GM08714 (cell line): ENCODE measurements at regions not wholly inside any gene's neighbourhood (a gene's known extent, or its start where the extent isn't known, plus 50 kb on each side); places are given as distances from the start of the nearest gene placed in this dataset.

Experiments
- H3K4me3 ChIP-seq: fragments of 200-500 bp; sonication (Bioruptor generic); 2 replicates; pipeline ENCODE4 v1.5.1; 2014; ENCODE audit warnings: mild to moderate bottlenecking, low read length, inconsistent platforms
- ZNF274 ChIP-seq: IDR thresholded peaks from 2 replicates; pipeline ENCODE4 v1.6.1; 2012; ENCODE audit warnings: mild to moderate bottlenecking, low read depth, low read length

- no peak overlapping the region for H3K4me3 ChIP-seq
- TF ChIP-seq ZNF274, result no peak
Observed at GRCh38 chr15:95857124-95857757, 473.3 kb upstream of the NR2F2 start.

- TF ChIP-seq ZNF274, result no peak
- H3K4me3 ChIP-seq, result no peak overlapping the region
Observed at GRCh38 chr15:95857758-95858157, 472.7 kb upstream of the NR2F2 start.

- TF ChIP-seq ZNF274, result no peak
Observed at GRCh38 chr15:95860406-95860805, 470.1 kb upstream of the NR2F2 start.

GRCh38 chr15:95864467-95864886 is 466.0 kb upstream of the NR2F2 start:
- no peak overlapping the region for H3K4me3 ChIP-seq
- TF ChIP-seq ZNF274, result no peak

More at GRCh38 chr15:95860406-95860805, 470.1 kb upstream of the NR2F2 start:
- no peak overlapping the region for H3K4me3 ChIP-seq

GRCh38 chr15:95865330-95865739 is 465.2 kb upstream of the NR2F2 start:
- H3K4me3 ChIP-seq, result no peak overlapping the region
- no peak for TF ChIP-seq ZNF274

GRCh38 chr15:95866711-95867440 is 463.6 kb upstream of the NR2F2 start:
- no peak for TF ChIP-seq ZNF274
- H3K4me3 ChIP-seq, result no peak overlapping the region

GRCh38 chr15:95868450-95868849 is 462.1 kb upstream of the NR2F2 start:
- no peak overlapping the region for H3K4me3 ChIP-seq

GRCh38 chr15:95868970-95869369 is 461.5 kb upstream of the NR2F2 start:
- TF ChIP-seq ZNF274, result no peak
- no peak overlapping the region for H3K4me3 ChIP-seq

More at GRCh38 chr15:95868450-95868849, 462.1 kb upstream of the NR2F2 start:
- TF ChIP-seq ZNF274, result no peak

- no peak overlapping the region for H3K4me3 ChIP-seq
- TF ChIP-seq ZNF274, result no peak
Observed at GRCh38 chr15:95869920-95870319, 460.6 kb upstream of the NR2F2 start.

GRCh38 chr15:95872366-95872771 is 458.1 kb upstream of the NR2F2 start:
- TF ChIP-seq ZNF274, result no peak
- H3K4me3 ChIP-seq, result no peak overlapping the region

- no peak overlapping the region for H3K4me3 ChIP-seq
- no peak for TF ChIP-seq ZNF274
Observed at GRCh38 chr15:95874637-95875036, 455.9 kb upstream of the NR2F2 start.

- H3K4me3 ChIP-seq, result no peak overlapping the region
- no peak for TF ChIP-seq ZNF274
Observed at GRCh38 chr15:95875121-95875643, 455.3 kb upstream of the NR2F2 start.

- TF ChIP-seq ZNF274, result no peak
- no peak overlapping the region for H3K4me3 ChIP-seq
Observed at GRCh38 chr15:95880031-95880570, 450.4 kb upstream of the NR2F2 start.

GRCh38 chr15:95880630-95881029 is 449.9 kb upstream of the NR2F2 start:
- TF ChIP-seq ZNF274, result no peak
- no peak overlapping the region for H3K4me3 ChIP-seq

- no peak for TF ChIP-seq ZNF274
- H3K4me3 ChIP-seq, result no peak overlapping the region
Observed at GRCh38 chr15:95883064-95883463, 447.4 kb upstream of the NR2F2 start.
